ENCODE measurements at regions not wholly inside any gene's neighbourhood (a gene's known extent, or its start where the extent isn't known, plus 50 kb on each side); places are given as distances from the start of the nearest gene placed in this dataset.

- no peak for DNase-seq
These were observed 626.5 kb upstream of the SLC8A1 start for GRCh38 chr2:41078341-41078740.

GRCh38 chr2:41079011-41079410 is 627.1 kb upstream of the SLC8A1 start:
- DNase-seq = no peak

- no peak for DNase-seq
These were observed 632.4 kb upstream of the SLC8A1 start for GRCh38 chr2:41084321-41084720.

- DNase-seq = no peak
These were observed 636.1 kb upstream of the SLC8A1 start for GRCh38 chr2:41087946-41088345.

GRCh38 chr2:41101281-41101680 is 649.4 kb upstream of the SLC8A1 start:
- no peak for DNase-seq

- DNase-seq = no peak
These were observed 657.9 kb upstream of the SLC8A1 start for GRCh38 chr2:41109744-41110143.

- no peak for DNase-seq
These were observed 660.1 kb upstream of the SLC8A1 start for GRCh38 chr2:41111836-41112627.

- no peak for DNase-seq
These were observed 664.4 kb upstream of the SLC8A1 start for GRCh38 chr2:41116106-41116797.

GRCh38 chr2:41119489-41119888 is 667.6 kb upstream of the SLC8A1 start:
- no peak for DNase-seq

GRCh38 chr2:41123341-41123740 is 671.5 kb upstream of the SLC8A1 start:
- no peak for DNase-seq

- DNase-seq = no peak
These were observed 675.5 kb upstream of the SLC8A1 start for GRCh38 chr2:41127351-41127750.

- no peak for DNase-seq
These were observed 678.1 kb upstream of the SLC8A1 start for GRCh38 chr2:41129988-41130387.

- no peak for DNase-seq
These were observed 685.1 kb upstream of the SLC8A1 start for GRCh38 chr2:41137031-41137430.

GRCh38 chr2:41141146-41141791 is 689.4 kb upstream of the SLC8A1 start:
- no peak for DNase-seq

- no peak for DNase-seq
These were observed 690.6 kb upstream of the SLC8A1 start for GRCh38 chr2:41142478-41142877.

- DNase-seq = no peak
These were observed 693.2 kb upstream of the SLC8A1 start for GRCh38 chr2:41145066-41145465.

- no peak for DNase-seq
These were observed 697.2 kb upstream of the SLC8A1 start for GRCh38 chr2:41149054-41149453.

GRCh38 chr2:41151746-41152145 is 699.9 kb upstream of the SLC8A1 start:
- no peak for DNase-seq

- DNase-seq = no peak
These were observed 700.4 kb upstream of the SLC8A1 start for GRCh38 chr2:41152318-41152717.

- no peak for DNase-seq
These were observed 708.5 kb upstream of the SLC8A1 start for GRCh38 chr2:41160439-41160838.

- DNase-seq = no peak
These were observed 715.1 kb upstream of the SLC8A1 start for GRCh38 chr2:41167014-41167413.

- no peak for DNase-seq
These were observed 717.9 kb upstream of the SLC8A1 start for GRCh38 chr2:41169744-41170143.

GRCh38 chr2:41170589-41170988 is 718.7 kb upstream of the SLC8A1 start:
- DNase-seq = no peak

GRCh38 chr2:41180387-41180786 is 728.5 kb upstream of the SLC8A1 start:
- DNase-seq = no peak
